GM18873 (cell line): ENCODE measurements at regions not wholly inside any gene's neighbourhood (a gene's known extent, or its start where the extent isn't known, plus 50 kb on each side); places are given as distances from the start of the nearest gene placed in this dataset.
"Not testable (repeated sequence)": the region's sequence is repeated elsewhere in the genome, so short reads cannot be mapped to it uniquely, and the experiment has no call there.

Experiments
- ATAC-seq: cut with Tn5 transposase; IDR thresholded peaks from one replicate; pipeline ENCODE4 v1.9.1; 2021; ENCODE audit warnings: mild to moderate bottlenecking, moderate library complexity, moderate number of reproducible peaks; ENCODE audit not compliant: unreplicated experiment, low FRiP score

DNA sequence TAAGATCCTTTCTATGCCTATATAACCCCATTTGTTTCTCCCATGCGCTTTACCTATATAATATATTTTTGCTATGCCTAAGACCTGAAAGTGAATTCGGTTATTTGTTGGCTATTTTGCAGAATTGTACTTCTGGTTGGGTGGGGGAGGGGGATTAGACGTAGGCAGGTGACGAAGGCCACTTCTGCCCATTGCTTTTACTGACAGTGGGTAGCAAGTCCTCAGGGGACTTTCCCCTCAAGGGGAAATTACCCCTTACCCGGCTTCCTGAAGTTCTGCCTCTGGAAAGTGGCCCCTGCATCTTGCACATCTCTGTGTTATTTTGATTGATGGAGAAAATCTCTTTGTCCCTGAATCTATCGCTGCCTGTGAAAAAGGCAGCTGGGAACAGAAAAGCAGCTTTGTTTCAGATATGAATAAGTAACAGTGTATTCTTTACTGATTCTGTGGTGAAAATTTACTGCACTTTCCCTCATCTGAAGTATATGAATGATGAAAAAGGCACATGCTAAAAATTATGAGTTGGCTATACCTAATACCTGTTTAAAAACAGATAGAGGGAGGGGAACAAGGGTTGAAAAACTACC lies 133.9 kb downstream of the UTRN start:
- ATAC-seq, result no peak

DNA sequence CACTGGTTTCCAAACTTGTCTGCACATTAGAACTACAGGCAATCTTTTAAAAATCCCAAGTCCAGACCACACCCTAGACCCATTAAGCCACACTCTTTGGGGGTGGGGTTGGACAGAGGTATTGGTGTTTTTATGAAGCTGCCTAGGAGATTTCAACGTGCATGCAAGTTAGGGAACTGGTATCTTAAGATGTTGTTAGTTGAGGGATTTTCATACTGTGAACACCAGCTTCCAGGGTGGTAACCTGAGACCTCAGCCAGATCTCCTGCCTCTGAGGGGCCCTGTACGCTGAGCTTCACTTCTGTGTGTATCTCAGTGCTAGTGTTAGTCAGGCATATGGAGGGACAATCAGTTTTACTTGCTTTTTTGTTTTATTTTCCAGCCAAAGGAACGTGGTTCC lies 138.0 kb downstream of the UTRN start:
- no peak for ATAC-seq

DNA sequence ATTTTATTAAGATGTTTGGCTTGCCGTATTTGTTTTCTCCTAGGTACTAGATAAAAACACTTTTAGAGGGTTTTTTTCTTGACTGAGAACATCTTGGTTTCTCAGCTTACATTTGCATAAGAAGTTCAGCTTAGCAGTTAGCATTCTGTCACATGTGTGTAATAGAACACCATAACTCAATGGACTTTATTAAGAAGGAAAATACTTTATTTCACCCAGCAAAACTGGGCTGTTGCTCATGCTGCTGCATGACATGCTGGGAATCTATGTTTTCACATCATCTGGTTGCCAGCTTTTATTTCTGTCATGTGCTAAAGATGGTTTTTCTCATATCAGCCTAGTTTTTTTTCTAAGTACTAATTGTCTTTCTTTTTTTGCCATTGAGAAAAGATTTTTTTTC lies 144.6 kb downstream of the UTRN start:
- no peak for ATAC-seq

DNA sequence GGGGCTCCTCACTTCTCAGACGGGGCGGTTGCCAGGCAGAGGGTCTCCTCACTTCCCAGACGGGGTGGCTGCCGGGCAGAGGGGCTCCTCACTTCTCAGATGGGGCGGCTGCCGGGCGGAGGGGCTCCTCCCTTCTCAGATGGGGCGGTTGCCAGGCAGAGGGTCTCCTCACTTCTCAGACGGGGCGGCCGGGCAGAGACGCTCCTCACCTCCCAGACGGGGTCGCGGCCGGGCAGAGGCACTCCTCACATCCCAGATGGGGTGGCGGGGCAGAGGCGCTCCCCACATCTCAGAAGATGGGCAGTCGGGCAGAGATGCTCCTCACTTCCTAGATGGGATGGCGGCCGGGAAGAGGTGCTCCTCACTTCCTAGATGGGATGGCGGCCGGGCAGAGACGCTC lies 148.3 kb downstream of the UTRN start:
- not testable (repeated sequence) for ATAC-seq

DNA sequence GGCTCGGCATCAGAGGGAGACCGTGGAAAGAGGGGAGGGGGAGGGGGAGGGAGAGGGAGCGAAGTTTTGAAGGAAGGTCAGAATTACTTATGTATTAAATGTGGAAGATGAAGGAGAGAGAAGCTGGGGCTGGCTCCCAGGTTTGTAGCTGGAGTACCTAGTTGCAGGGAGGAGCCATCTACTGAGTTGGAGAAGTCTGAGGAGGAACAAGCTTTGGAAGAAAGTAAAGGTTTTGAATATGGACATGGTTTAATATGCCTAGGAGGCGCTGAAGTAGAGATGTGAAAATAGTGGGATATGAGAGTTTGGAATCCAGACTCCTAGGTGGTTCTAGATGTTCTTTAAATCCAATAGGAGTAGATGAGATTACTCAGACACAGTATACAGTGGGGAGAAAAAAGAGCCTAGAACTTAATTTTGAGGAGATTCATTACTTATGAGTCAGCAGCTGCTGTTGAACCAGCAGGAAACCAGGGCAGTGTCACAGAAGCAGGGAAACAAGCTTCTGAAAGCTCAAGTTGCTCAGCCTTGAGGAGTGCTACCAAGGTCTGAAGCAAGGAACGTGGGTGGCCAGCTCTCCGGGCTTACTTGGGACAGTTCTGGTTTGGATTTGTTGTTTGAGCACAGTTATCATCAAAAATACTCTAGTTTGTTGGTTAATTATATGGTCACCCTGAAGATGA lies 149.3 kb downstream of the UTRN start:
- ATAC-seq, result no peak

DNA sequence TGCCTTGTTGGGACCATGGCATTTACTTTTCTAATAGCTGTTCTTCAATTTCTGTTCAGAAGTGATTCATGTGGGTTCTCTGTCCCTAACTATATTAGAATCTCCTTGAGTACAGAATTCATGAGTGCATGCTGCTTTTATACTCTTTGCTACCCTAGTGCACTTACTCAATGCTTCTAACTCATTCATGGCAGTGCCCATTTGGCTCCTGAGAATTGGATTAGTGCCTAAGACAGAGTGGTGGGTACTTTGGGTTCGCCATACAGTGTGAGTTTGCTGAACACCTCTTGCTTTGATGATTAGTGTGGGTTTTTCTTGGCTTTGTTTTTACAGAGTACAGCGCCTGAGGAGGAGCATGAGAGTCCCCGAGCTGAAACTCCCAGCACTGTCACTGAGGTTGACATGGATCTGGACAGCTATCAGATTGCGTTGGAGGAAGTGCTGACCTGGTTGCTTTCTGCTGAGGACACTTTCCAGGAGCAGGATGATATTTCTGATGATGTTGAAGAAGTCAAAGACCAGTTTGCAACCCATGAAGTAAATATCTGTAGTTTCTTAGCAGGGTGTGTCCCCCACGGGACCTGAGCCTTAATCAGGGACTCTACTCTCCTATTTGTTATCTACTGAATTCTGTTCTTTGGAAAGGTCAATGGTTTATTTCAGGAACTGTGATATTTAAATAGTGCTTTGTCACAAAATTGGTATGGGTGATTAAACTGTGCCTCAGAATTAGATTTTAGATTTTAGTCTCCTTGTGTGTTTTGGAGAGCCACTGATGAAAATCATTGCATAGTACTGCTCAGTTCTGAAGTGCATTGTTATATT lies 150.7 kb downstream of the UTRN start:
- ATAC-seq, result no peak

DNA sequence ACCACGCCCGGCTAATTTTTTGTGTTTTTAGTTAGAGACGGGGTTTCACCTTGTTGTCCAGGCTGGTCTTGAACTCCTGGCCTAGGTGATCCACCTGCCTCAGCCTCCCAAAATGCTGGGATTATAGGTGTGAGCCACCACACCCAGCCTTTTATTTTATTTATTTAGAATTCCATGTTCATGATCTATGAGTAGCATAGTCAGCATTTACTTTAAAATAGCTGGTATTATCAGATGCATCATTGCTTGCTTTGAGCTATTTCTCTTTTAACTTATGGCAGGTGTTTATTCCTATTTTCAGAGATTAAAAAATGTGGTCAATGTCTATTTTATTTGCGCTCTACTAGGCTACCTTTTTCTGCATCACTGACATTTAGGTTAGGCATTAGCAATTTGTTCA lies 152.0 kb downstream of the UTRN start:
- no peak for ATAC-seq

DNA sequence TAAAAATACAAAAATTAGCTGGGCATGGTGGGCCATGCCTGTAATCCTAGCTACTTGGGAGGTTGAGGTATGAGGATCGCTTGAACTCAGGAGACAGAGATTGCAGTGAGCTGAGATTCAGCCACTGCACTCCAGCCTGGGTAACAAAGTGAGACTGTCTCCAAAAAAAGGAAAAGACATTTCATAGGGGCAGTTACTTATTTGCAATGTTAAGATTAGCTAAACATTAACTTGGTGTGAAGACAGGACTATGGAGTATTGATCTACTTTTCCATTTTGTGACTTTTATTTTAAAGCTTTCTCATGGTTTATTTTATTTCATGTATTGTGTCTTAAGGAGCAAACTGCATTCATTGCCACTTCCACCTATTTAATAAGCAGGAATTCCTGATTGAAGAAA lies 153.0 kb downstream of the UTRN start:
- ATAC-seq, result no peak

DNA sequence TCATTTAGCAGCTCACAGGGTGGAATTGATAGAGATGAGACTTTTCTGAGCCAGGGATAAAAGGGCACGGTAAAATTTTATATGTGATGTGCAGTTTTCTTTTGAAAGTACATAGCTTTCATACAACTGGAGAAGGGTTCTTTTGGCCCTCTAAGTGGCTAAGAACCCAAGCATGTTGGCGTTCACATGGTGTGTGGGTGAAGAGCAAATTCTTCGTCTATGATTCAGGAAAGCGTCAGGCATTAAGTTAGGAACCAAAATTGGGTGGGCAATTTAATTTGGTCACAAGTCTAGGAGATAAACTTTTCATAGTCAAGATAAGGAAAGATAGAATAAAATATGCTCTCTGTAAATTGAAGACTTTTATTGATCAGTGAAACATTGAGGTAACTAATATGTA lies 153.9 kb downstream of the UTRN start:
- no peak for ATAC-seq

DNA sequence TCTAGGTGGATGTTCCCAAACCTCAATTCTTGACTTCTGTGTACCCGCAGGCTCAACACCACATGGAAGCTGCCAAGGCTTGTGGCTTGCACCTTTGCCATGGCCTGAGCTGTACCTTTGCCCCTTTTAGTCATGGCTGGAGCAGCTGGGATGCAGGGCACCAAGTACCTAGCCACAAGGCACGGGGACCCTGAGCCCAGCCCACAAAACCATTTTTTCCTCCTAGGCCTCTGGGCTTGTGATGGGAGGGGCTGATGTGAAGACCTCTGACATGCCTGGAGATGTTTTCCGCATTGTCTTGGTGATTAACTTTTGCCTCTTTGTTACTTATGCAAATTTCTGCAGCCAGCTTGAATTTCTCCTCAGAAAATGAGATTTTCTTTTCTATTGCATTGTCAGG lies 156.7 kb downstream of the UTRN start:
- ATAC-seq, result not testable (repeated sequence)

DNA sequence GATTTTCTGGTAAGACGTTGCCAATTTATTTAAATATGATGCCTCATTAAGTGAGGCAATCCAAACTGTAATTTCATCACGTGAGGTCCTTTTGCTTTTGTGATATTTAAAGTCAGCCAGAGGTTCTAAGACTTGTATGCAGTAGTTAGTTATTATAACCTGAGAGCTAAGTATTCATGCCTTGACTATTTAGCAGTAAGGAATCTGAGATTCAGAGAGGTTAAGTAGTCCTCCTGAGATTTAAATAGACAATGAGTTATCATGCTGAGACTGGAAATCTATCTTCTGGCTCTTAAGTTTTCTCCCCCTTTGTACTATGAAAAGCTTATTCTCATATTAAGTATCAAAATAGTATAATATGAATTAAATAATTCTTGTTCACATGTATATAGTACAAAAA lies 158.0 kb downstream of the UTRN start:
- ATAC-seq, result no peak

DNA sequence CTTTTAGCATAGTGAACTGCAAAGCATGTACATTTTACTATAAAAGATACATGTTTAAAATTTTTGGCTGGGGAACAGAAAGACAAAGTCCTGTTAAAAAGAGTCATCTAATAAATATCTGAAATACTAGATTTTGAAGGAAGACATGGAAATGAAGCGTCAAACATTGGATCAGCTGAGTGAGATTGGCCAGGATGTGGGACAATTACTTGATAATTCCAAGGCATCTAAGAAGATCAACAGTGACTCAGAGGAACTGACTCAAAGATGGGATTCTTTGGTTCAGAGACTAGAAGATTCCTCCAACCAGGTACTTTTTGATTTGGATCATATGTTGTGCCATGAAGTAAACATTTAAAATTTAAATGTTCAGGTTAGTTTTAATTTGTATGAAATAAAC lies 162.3 kb downstream of the UTRN start:
- ATAC-seq, result no peak

DNA sequence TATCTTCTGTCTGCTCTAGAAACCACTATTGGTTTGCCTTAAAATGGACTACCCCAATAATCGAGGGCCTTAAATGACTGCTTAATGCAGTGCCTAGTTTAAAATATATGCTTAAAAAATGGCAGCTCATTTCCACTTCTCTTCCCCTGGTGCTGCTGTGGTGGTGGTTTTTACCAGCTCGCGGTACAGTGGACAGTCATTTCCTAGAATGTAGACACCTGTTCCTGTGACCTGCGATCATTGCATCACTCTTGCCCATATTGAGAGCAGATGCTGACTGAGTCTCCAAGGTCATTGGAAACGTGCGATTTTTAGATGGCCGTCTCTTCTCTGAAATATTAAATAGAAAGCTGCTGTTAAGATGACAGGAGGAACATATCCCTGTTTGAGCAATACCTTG lies 164.1 kb downstream of the UTRN start:
- no peak for ATAC-seq

DNA sequence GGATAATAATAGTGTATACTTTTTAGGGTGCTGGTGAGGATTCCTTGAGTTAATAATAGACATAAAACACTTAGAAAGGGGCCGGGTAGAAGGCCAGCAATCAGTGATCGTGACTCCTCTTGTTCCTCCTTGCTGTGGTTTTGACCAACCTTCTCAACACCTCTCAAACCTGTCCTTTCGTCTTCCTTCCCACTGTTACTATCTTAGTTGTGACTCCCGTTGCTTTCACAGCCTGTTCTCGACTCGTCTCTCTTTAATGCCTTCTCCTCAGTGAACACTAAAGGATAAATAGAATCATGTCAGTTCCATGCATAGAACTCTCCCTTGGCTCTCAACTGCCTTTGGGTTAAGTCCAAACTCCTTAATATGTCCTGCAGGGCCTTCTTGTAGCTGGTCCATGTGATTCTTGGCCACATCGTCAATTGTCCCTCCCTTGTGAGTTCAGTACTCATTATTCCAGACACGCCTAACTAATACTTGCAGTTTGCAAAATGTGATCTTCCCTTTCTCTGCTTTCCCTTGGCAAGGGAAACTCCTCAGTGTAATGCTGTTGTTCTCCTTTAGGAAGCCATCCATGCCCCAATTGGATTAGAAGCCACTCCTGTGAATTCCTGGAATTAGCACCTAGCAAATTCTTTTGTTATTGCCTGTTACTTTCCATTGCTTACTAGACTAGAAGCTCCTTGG lies 164.9 kb downstream of the UTRN start:
- ATAC-seq, result no peak

DNA sequence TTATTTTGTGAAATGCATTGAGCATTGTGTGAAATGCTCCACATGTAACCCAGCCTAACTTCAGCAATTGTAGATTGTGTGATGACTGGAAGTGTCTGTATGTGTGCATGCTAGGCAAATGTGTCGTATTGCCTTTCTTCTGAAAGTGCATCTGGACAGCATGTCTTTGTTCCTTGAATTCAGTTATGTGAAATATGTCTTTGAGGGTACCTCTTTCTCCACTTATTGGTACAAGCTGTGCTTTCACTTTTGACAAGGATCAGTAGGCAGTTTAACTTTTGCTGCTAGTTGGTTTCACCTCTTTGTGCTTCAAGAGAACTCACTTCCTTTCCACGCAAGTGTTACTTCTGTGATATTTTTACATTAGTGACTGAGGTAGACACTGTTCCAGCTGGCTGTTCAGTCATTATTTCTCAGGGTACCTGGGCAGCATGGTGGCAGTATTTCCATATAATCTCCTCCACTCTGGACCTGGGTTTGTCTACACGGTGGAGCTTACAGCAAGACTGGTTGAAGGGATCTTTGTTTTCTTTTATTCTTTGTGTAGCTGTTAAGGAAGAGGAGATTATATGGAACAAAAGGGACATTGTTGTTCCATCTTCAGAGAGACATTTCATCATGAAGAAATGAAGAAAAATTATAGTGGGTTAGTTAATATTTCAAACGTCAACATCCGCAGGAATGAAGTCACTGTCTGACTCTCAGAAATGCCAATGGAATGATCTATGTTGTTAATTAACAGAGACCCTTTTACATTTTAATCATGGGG lies 175.4 kb downstream of the UTRN start:
- ATAC-seq, result peak; percentile 71

DNA sequence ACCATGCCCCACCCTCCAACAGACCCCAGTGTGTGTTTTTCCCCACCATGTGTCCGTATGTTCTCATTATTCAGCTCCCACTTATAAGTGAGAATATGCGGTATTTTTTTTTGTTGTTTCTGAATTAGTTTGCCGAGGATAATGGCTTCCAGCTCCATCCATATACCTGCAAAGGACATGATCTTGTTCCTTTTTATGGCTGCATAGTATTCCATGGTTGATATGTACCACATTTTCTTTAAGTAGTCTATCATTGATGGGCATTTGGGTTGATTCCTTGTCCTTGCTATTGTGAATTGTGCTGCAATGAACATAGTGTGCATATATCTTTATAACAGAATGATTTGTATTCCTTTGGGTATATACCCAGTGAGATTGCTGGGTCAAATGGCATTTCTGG lies 176.9 kb downstream of the UTRN start:
- ATAC-seq, result no peak

DNA sequence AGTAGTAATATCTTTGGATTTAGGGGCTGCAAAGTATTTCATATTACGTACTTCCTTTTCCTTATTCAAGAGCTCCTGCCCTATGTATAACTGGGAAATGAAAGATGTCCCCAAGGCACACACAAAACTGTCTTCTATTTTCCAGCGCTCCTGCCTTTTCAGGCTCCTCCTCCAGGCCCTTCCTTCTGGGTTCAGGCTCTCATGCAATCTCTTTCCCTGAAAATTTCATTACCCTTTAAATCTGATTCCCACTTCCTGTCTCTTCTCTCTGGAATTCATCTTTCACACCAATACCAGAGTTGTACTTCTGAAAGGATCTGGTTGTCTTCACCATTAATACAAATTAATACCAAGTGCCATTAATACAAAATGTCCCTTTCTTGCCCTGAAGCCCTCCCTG lies 181.6 kb downstream of the UTRN start:
- no peak for ATAC-seq

DNA sequence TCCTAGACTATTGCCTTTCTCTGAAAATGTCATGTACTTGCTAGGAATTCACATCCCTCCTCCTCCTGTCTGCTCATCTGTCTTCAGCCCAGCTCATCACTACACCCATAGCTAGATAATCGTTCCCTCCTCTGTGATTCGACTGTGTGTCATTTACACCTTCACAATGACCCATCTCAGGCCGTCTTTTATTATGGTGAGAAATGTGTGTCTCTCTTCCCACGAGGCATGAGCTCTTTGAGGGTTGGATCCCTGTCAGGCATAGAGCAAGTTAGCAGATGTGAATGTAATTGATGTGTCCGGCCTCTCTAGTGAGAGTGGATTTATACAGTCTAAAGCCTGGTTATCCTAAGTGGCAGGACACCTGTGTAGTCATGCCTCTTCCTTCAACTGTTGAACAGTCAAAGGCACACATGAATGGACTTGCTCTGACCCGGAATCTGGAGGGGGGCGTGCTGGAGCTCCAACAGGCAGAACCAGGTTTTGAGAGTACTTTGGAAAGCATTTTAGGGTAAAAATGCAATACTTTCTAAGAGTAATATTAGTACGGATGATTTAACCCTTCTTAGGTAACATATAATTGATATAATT lies 182.1 kb downstream of the UTRN start:
- no peak for ATAC-seq

DNA sequence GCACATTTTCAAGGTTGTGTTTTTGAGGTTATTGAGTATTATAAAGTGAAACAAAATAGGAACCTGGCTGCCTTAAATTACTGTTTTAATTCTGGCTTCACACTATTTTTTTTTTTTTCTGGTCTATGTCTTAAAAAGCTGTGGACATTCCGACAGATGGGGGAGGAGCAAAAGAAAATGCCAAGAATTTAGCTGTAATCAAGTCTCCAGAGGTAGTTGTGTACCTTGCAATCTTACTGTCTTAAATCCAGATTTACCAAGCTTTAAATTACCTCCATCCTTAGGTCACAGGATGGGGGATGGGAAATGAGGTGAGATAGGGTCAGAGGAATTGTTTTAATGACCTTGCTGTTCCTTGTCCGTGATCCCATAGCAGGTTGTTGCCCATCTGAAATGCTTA lies 182.8 kb downstream of the UTRN start:
- no peak for ATAC-seq

DNA sequence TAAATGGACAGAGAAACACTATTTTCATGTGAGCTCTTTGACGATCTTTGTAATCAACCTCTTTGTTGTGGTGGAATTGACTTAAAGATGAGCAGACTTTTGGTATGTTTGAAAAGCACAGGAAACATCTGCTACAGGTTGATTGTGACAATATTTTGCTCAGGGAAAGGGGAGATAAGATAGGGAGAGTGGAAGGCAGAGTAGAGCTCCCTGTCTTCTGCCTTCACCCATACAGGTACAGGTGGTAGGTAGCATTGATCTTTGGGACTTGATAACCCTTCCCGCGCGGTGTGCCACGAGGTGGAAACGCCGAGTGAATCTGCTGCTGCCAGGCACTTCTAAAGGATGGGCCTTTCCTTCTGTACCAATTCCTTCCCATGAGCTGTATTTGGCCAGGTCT lies 183.6 kb downstream of the UTRN start:
- ATAC-seq, result no peak
